ENCODE measurements at regions not wholly inside any gene's neighbourhood (a gene's known extent, or its start where the extent isn't known, plus 50 kb on each side); places are given as distances from the start of the nearest gene placed in this dataset.

GRCh38 chr17:31595666-31596381 is 204.3 kb downstream of the RAB11FIP4 start:
- TF ChIP-seq, protein P1, sequence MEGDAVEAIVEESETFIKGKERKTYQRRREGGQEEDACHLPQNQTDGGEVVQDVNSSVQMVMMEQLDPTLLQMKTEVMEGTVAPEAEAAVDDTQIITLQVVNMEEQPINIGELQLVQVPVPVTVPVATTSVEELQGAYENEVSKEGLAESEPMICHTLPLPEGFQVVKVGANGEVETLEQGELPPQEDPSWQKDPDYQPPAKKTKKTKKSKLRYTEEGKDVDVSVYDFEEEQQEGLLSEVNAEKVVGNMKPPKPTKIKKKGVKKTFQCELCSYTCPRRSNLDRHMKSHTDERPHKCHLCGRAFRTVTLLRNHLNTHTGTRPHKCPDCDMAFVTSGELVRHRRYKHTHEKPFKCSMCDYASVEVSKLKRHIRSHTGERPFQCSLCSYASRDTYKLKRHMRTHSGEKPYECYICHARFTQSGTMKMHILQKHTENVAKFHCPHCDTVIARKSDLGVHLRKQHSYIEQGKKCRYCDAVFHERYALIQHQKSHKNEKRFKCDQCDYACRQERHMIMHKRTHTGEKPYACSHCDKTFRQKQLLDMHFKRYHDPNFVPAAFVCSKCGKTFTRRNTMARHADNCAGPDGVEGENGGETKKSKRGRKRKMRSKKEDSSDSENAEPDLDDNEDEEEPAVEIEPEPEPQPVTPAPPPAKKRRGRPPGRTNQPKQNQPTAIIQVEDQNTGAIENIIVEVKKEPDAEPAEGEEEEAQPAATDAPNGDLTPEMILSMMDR (conservative IDR thresholded peaks at IDR 0.05): no peak
- no peak for TF ChIP-seq EZH2 (IDR thresholded peaks at IDR 0.05; ENCODE audit: low read depth)
